ENCODE measurements at regions not wholly inside any gene's neighbourhood (a gene's known extent, or its start where the extent isn't known, plus 50 kb on each side); places are given as distances from the start of the nearest gene placed in this dataset.

GRCh38 chr16:64158941-64159588 lies 962.8 kb downstream of the CDH11 start:
- no peak for TF ChIP-seq CTCF (optimal IDR thresholded peaks at IDR 0.05 in 1 of 3, IDR thresholded peaks at IDR 0.05 in 1 of 3, conservative IDR thresholded peaks at IDR 0.05 in 1 of 3; ENCODE audit: extremely low read depth in 1 of 3, insufficient read depth in 2 of 3, low read length in 3 of 3)
- no peak for TF ChIP-seq EZH2 (IDR thresholded peaks at IDR 0.05; ENCODE audit: low read length)

Data from keratinocyte (primary cell).